ENCODE measurements at regions not wholly inside any gene's neighbourhood (a gene's known extent, or its start where the extent isn't known, plus 50 kb on each side); places are given as distances from the start of the nearest gene placed in this dataset.
"Not testable (repeated sequence)": the region's sequence is repeated elsewhere in the genome, so short reads cannot be mapped to it uniquely, and the experiment has no call there.

- DNase-seq: no peak
Measured at GRCh38 chr19:28670836-28671235, 542.1 kb downstream of the UQCRFS1 start.

DNA sequence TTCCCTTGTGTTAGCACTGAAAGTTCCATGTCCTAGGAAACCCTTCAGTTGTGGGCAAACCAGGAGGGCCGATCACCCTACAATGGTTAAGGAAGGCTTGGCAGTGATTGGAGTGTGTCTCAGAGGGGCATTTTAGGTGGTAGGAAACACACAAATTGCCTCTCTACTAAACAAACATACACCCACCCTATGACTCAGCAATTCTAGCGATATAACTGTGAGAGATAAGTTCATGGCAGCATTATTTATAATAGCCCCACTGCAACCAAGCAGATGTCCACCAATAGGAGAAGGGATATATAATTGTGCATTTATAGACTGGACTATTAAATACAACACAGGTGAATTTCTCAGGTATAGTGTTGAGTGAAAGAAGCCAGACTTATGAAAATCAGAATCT is 543.1 kb downstream of the UQCRFS1 start:
- no peak for DNase-seq

GRCh38 chr19:28667348-28667977 is 545.5 kb downstream of the UQCRFS1 start:
- no peak for DNase-seq

- DNase-seq: no peak
Measured at GRCh38 chr19:28665748-28666147, 547.2 kb downstream of the UQCRFS1 start.

GRCh38 chr19:28656644-28657043 is 556.3 kb downstream of the UQCRFS1 start:
- DNase-seq: no peak

DNA sequence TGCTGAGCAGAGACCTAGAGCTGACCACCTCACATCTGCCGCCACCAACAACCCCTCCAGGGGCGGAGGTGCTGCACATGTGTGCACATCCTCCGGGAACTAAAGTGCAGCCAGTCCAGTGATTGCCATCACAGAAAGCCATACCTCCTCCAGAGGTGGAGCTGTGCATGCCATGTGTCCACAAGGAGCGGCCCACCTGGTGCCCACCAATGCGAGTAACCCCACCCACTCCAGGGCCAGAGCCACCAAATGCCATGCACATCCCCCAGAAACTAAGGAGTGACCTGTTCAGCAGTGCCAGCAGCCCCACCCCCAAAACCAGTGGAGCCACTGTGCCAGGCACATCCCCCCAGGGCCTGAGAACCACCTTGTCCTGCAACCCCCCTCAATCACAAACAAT is 557.9 kb downstream of the UQCRFS1 start:
- no peak for DNase-seq

DNA sequence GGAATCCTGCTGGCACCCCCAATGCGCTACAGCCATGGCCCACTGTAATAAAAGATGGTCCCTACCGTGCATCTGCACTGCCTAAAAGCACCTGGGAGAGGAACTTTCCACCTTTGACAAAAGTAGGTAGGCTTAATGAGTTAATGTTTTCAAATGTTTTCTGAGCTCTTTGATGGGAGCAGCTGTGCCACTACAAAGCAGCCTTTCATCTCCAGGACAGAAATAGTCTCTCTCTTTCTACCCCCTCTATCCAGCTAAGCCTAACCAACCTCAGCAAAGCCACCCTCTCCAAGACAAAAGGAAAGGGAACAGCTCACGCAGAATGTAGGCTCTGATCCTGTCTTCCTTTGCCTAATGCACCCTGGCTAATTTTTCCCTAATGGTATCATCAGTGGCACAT is 560.2 kb downstream of the UQCRFS1 start:
- no peak for DNase-seq

GRCh38 chr19:28646629-28647028 is 566.3 kb downstream of the UQCRFS1 start:
- no peak for DNase-seq

DNA sequence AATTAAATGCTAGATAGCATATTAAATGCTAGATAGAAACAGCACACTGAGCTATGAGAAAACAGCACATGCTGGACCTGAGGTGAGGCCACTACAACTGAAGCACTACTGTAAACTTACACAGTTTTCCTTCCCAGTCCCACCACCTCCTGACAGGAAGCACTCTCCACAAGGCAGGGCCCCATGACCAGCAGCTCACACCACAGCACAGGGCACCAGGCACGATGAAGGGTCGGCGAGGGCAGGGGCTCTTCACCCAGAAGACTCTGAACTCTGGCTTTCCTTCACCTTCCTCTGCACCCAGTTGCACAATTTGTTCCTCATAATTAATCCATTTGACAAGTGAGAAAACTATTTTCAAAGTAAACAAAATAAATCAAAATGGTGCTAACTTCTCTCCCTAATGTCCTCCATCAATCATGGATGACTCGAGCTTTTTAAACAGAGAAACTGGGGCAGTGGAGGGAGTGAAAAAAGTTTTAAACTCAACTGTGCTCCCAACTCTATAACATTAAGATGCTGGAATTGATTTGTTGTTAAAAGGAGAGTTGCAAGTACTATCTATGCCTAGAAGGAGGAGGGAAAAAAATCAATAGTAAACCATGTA is 568.7 kb downstream of the UQCRFS1 start:
- peak; percentile 3 for DNase-seq

DNA sequence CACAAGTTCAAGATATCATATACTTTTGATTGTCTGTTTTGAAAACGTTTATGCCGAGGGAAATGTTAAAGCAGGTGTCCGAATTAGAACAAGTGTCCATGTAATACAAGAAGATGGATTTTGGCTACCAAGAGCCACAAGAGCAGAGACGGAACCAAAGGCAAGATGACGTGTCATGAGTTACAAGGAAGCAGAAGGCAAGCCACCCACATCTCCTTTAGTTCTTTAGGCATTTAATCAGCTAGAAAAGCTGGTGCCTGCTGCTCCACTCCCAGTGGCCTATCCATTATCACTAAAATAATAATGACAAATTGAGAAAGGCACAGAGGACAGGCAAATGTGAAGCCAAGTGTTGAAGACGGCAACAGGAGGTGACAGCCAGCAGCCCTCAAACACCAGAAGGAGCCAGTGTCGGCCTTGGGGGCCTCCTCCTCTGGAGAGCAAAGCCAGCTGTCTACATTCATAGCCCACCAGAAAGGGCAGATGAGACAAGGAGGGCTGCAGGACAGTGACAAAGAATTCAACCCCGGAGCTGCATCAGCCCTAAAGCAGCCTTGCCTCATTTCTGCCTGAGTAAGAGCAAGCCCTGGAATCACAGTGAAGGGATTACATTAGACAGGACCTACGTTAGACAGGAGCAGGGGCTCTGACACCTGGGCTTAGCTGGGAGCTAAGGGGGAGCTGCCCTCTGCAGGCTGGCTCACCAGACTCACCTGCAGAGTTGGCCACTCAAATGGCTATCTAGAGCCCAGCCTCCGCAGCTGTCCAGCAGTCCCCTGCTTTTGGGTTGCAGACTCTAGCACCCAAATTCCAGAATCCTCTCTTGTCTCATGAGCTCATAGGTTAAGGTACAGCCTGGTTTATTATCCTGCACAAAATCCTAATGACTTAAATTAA is 569.9 kb downstream of the UQCRFS1 start:
- DNase-seq: no peak

GRCh38 chr19:28641395-28641794 is 571.6 kb downstream of the UQCRFS1 start:
- no peak for DNase-seq

DNA sequence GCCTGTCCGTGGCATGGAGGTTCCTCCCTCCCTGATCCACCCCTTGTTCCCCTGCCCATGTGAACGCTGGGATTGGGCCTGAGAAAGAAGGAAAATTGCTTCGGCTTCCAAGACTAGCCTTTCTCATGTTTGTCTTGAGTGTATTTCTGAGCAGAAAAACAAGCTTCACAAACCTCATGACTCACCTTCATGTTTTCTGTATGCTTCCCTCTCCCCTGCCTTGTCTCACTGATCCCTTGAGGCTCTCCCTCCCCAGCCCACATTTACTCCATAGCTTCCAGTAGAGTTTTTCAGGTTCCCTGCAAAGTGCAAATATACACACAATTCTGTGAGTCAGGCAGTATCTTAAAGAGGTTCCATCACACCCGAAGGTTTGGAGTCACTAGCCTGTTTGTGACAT is 572.4 kb downstream of the UQCRFS1 start:
- no peak for DNase-seq

DNA sequence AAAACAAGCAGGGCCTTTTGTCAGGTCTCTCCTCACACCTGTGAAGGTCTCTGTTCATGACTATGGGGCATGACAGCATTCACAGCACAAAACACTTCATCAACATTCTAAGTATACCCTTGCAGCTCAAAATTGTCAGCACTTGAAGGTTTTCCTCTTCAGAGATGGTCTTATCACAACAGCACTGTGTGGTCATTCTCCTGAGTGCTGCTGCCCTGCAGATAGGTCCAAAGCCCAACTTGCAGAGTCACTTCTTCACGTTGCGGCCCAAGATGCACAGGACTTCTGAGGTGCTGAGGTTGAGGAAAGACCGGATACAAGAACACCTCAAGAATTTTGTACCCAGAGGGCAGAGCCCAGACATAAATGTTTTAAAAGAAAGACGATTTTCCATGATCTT is 574.5 kb downstream of the UQCRFS1 start:
- DNase-seq: no peak

DNA sequence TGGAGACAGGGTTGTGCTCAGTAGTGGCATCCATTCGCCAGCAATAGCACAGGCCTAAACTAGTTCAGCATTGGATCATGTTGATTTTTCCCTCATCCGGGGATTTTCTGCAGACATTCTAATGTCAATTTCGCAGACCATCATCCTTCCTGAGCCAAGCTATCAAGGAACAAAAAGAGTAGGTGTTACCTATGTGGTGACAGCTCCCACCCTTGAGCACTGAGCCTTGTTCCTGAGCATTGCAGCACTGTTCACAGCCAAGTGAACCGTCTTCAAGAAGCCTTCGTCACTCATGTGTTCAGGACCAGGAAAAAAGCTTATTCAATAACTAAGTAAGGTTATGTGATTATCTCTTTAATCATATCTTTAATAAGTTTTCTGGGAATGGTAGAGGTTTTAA is 576.2 kb downstream of the UQCRFS1 start:
- no peak for DNase-seq

- no peak for DNase-seq
Measured at GRCh38 chr19:28636016-28636629, 576.8 kb downstream of the UQCRFS1 start.

GRCh38 chr19:28634837-28635236 is 578.1 kb downstream of the UQCRFS1 start:
- DNase-seq: no peak

DNA sequence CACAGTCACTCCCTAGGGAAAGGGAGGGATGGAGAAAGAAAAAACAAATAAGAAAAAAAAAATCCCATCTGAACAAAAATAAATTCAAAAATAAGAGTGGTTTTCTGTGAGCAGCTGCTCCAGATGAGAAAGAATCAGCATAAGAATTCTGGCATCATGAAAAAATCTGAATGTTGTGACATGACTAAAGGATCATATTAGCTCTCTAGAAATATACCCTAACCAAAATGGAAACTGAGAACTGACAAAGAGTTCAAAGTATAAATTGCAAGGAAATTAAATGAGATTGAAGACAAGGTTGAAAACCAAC is 579.0 kb downstream of the UQCRFS1 start:
- no peak for DNase-seq

DNA sequence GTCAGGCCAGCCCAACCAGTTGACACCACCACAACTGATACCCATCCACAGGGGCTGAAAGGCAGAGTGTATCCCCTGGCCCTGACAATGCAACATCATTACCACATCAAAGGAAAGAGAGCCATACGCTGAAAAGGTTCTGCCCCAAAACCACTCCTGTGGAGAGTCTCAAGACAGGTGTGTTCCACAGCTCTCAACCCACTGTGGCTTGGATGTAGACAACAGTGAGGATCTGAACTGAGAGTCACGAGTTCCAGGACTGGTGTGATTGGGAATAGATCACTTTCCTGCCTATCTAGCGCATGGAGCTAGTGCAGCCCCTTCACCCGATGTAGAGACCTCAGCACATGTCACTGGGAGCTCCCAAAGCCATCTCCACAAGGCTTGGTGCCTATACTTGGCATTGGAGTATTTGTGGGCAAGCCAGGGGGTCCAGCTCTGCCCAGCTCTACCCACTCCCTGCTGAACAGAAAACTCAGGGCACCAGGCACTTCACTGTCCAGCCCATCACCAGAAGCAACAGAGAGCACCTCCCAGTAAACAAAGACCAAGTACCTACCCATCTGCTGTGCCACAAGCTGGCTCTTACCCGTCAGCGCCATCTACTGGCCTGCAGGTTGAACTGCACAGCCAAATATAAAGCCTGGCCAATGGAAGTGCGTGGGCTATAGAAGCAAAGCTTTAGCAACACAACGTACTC is 579.5 kb downstream of the UQCRFS1 start:
- peak; percentile 52 for DNase-seq

GRCh38 chr19:28632371-28633080 is 580.4 kb downstream of the UQCRFS1 start:
- DNase-seq: no peak

- DNase-seq: no peak
Measured at GRCh38 chr19:28631961-28632360, 581.0 kb downstream of the UQCRFS1 start.

DNA sequence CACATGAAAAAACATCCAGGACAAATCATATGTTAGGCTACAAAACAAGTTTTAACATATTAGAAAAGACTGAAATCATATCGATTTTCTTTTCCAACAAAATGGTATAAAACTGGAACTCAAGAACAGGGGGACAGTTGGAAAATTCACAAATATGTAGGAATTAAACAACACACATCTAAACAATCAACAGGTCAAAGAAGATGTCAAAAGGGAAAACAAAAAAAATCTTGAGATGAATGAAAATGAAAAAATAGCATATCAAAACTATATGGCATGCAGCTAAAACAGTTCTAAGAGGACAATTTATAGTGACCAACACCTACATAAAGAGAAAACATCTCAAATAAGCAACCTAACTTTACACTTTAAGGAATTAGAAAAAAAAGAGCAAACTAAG is 585.3 kb downstream of the UQCRFS1 start:
- DNase-seq: no peak

DNA sequence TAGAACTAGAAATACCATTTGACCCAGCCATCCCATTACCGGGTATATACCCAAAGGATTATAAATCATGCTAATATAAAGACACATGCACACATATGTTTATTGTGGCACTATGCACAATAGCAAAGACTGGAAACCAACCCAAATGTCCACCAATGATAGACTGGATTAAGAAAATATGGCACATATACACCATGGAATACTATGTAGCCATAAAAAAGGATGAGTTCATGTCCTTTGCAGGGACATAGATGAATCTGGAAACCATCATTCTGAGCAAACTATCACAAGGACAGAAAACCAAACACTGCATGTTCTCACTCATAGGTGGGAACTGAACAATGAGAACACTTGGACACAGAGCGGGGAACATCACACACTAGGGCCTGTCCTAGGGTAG is 586.5 kb downstream of the UQCRFS1 start:
- DNase-seq: not testable (repeated sequence)
